Adrenal gland (tissue), 9 donors: ENCODE measurements at regions not wholly inside any gene's neighbourhood (a gene's known extent, or its start where the extent isn't known, plus 50 kb on each side); places are given as distances from the start of the nearest gene placed in this dataset.
"Not testable (repeated sequence)": the region's sequence is repeated elsewhere in the genome, so short reads cannot be mapped to it uniquely, and the experiment has no call there.

Experiments used
- DNase-seq, 7 donors: peaks; one replicate each; pipeline ENCODE4 v3.0.0-alpha.2; 2019 to 2020
- H3K27ac ChIP-seq, 5 donors: fragments of 200-600 bp; sonication (generic) in 4 of 5; 1 replicate in 3 of 5; 2 replicates in 2 of 5; pipeline versions ENCODE4 v1.5.1 to v1.8.0; 2016 to 2020; ENCODE audit warnings: mild to moderate bottlenecking in 1 of 5
- H3K27me3 ChIP-seq: fragments of 200-600 bp; 2 replicates; pipeline ENCODE4 v1.8.0; 2021
- H3K36me3 ChIP-seq, 2 donors: fragments of 200-600 bp; replicated peaks in 1 of 2; 1 replicate in 1 of 2; 2 replicates in 1 of 2; pipeline versions ENCODE4 v1.5.1 to v1.8.0; 2018 to 2022
- H3K4me1 ChIP-seq, 2 donors: fragments of 200-600 bp; replicated peaks in 1 of 2; 1 replicate in 1 of 2; 2 replicates in 1 of 2; pipeline versions ENCODE4 v1.5.1 to v1.8.0; 2018 to 2021
- H3K4me3 ChIP-seq, 4 donors: fragments of 200-600 bp; sonication (generic) in 3 of 4; one replicate each; pipeline ENCODE4 v1.5.1; 2016 to 2018
- H3K9me3 ChIP-seq, 3 donors: fragments of 200-600 bp; sonication (generic) in 1 of 3; replicated peaks in 1 of 3; 1 replicate in 2 of 3; 2 replicates in 1 of 3; pipeline versions ENCODE4 v1.5.1 to v1.8.0; 2016 to 2021
- POLR2A ChIP-seq, 2 donors: fragments of 450-650 bp; IDR thresholded peaks; one replicate each; pipeline ENCODE4 v1.6.1; 2017; ENCODE audit warnings: antibody characterized with exemption in 2 of 2, mild to moderate bottlenecking in 2 of 2, moderate library complexity in 1 of 2
- WGBS, 4 donors: extraction: QIAGEN DNeasy Blood & Tissue Kit in 2 of 4; methylation state at CpG; one replicate each; pipeline versions ENCODE4 v1.1.5 to v1.1.7; 2013 to 2017; 5-methylcytosine and 5-hydroxymethylcytosine counted together
- intact Hi-C, 2 donors: fragments of 100-400 bp; cut with DNase I; formaldehyde crosslinking; loops; one replicate each; pipeline versions ENCODE4 v1.14.1 to v1.15.0; 2022 to 2023
- TF ChIP-seq, protein P1 (sequence below), 6 experiments: fragments of 450-650 bp in 4 of 6; fragments of 200-600 bp in 2 of 6; sonication (generic) in 1 of 6; IDR thresholded peaks; 1 replicate in 5 of 6; 2 replicates in 1 of 6; pipeline versions ENCODE4 v1.5.1 to v1.8.0; 2016 to 2021; ENCODE audit warnings: antibody characterized with exemption in 6 of 6, mild to moderate bottlenecking in 2 of 6, moderate library complexity in 1 of 6
- donor health status: healthy with polysubstance abuse.
- donor health status: Bipolar disorder and iron deficiency.
- donor health status: DM: yes; HTN: yes; CAD: no.
- donor health status: DM: no; HTN: no; CAD: no.
- donor health status: DM: no; HTN: no; CAD: no.

DNA sequence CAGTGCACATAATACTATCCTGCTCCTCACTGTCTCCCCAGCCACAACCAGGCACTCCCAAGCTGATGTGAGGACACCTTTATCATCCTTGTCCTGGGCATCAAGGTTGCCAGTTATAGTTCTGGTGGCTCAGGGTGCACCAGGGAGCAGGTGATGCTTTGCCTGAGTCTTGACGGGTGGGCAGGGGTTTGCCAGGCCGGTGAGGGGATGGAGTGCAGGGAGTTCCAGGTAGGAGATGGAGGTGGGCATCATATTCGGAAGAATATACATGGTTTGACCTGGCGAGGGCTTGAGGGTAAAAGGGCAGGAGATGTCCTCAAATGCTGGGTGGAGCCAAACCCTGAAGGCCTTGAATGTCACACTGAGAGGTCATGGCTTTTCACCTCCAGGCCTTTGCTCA is 115.8 kb upstream of the CRHR1 start:
- Histone ChIP-seq H3K36me3 (no peaks in the 10 kb centered on the region), H3K27me3 (no peaks in the 10 kb centered on the region), H3K9me3 (no peaks in the 10 kb centered on the region), H3K27ac (no peak overlapping the region), H3K4me3 (no peak overlapping the region), H3K4me1 (no peaks in the 10 kb centered on the region)
- intact Hi-C loops: no loop called here
- TF ChIP-seq, protein P1, sequence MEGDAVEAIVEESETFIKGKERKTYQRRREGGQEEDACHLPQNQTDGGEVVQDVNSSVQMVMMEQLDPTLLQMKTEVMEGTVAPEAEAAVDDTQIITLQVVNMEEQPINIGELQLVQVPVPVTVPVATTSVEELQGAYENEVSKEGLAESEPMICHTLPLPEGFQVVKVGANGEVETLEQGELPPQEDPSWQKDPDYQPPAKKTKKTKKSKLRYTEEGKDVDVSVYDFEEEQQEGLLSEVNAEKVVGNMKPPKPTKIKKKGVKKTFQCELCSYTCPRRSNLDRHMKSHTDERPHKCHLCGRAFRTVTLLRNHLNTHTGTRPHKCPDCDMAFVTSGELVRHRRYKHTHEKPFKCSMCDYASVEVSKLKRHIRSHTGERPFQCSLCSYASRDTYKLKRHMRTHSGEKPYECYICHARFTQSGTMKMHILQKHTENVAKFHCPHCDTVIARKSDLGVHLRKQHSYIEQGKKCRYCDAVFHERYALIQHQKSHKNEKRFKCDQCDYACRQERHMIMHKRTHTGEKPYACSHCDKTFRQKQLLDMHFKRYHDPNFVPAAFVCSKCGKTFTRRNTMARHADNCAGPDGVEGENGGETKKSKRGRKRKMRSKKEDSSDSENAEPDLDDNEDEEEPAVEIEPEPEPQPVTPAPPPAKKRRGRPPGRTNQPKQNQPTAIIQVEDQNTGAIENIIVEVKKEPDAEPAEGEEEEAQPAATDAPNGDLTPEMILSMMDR (IDR thresholded peaks at IDR 0.05): no peak
- no peak for TF ChIP-seq POLR2A (IDR thresholded peaks at IDR 0.05)
- 66 to 86% (median 79%) methylated on average over 4 of the region's 4 CpGs for WGBS, 4 donors
- DNase-seq: no peak

DNA sequence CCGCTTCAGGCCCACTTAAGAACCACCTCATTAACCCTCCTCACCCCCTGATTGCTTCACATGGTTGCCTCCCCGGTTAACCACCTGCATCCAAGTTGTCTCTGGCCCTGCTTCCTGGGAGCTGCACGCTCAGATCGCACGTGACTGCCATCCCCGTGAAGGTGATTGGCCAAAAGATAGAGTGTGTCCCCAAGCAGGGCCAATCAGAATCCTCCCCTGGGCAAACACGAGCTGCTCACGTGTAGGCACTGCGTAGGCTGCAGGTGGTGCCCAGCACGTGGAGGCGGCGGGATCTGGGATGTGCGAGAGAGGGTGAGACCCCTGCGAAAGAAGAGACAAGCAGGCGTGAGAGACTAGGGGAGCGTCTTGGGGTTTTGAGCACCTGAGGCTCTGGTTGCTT is 111.8 kb upstream of the CRHR1 start:
- DNase-seq: no peak
- intact Hi-C loops: no loop called here
- H3K4me3 ChIP-seq: no peak overlapping the region
- TF ChIP-seq, protein P1 (IDR thresholded peaks at IDR 0.05): no peak
- no peak for TF ChIP-seq POLR2A (IDR thresholded peaks at IDR 0.05)
- H3K9me3 ChIP-seq: no peaks in the 10 kb centered on the region
- no peaks in the 10 kb centered on the region for H3K36me3 ChIP-seq
- H3K4me1 ChIP-seq: no peaks in the 10 kb centered on the region
- no peak overlapping the region for H3K27ac ChIP-seq
- 67 to 87% (median 73%) methylated on average over 12 to 16 of the region's 16 CpGs for WGBS, 4 donors
- H3K27me3 ChIP-seq: no peaks in the 10 kb centered on the region

DNA sequence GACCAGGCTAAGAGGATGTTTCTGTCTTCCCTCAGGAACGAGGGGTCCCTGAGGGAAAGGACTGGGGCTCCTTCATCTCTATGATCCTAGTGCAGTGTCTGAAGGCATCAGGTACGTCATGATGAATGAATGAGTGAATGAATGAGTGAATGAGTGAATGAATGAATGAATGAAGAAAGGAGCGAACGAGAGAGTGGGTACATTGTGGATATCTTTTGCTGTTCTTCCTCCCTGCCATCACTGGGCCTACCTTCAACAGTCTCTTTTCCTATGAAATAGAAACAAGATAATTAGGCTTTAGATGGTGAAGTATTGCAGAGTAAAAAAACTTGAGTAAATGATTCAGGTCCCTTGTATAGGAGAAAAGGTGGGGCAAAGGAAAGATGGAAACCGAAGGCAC is 111.3 kb upstream of the CRHR1 start:
- H3K36me3 ChIP-seq: no peaks in the 10 kb centered on the region
- no peaks in the 10 kb centered on the region for H3K27me3 ChIP-seq
- no peak for DNase-seq
- intact Hi-C loops: no loop called here
- TF ChIP-seq, protein P1 (IDR thresholded peaks at IDR 0.05): no peak
- H3K9me3 ChIP-seq: no peaks in the 10 kb centered on the region
- 72 to 83% (median 78%) methylated on average over 5 of the region's 5 CpGs for WGBS, 4 donors
- H3K4me3 ChIP-seq: no peak overlapping the region
- H3K4me1 ChIP-seq: no peaks in the 10 kb centered on the region
- H3K27ac ChIP-seq: no peak overlapping the region

DNA sequence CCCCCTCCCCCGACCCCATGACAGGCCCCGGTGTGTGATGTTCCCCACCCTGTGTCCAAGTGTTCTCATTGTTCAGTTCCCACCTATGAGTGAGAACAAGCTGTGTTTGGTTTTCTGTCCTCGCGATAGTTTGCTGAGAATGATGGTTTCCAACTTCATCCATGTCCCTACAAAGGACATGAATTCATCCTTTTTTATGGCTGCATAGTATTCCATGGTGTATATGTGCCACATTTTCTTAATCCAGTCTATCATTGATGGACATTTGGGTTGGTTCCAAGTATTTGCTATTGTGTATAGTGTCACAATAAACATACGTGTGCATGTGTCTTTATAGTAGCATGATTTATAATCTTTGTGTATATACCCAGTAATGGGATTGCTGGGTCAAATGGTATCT is 110.4 kb upstream of the CRHR1 start:
- DNase-seq, H3K36me3 ChIP-seq, H3K27ac ChIP-seq, H3K4me3 ChIP-seq, H3K4me1 ChIP-seq, intact Hi-C loops, H3K27me3 ChIP-seq, H3K9me3 ChIP-seq: not testable (repeated sequence)
- WGBS, 4 donors: 86 to 92% (median 89%) methylated on average over 5 of the region's 5 CpGs

DNA sequence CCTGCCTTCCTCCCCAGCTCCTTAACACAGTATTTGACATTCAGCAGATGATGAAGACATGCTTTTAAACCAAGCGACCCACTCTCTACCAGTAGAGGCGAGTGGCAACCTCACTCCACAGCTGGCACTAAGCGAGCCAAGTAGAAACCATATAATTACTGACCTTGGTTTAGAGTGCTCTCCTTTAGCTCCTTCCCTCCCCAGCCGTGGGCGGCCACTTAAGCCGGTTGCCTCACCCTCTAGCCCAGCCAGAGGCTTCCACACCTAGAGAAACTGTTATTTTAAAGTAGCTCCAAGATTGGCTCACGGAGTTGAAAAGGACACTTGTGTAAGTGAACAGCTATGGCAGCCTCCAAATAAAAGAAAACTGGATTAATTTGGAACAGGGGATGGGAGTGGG is 109.1 kb upstream of the CRHR1 start:
- no peak overlapping the region for H3K27ac ChIP-seq
- intact Hi-C loops: no loop called here
- no peaks in the 10 kb centered on the region for H3K9me3 ChIP-seq
- H3K36me3 ChIP-seq: no peaks in the 10 kb centered on the region
- no peak for TF ChIP-seq POLR2A (IDR thresholded peaks at IDR 0.05)
- TF ChIP-seq, protein P1 (IDR thresholded peaks at IDR 0.05): no peak
- H3K27me3 ChIP-seq: no peaks in the 10 kb centered on the region
- H3K4me1 ChIP-seq: no peaks in the 10 kb centered on the region
- H3K4me3 ChIP-seq: no peak overlapping the region
- 64 to 72% (median 70%) methylated on average over 7 of the region's 7 CpGs for WGBS, 4 donors
- no peak for DNase-seq
